ENCODE measurements at regions not wholly inside any gene's neighbourhood (a gene's known extent, or its start where the extent isn't known, plus 50 kb on each side); places are given as distances from the start of the nearest gene placed in this dataset.
"Not testable (repeated sequence)": the region's sequence is repeated elsewhere in the genome, so short reads cannot be mapped to it uniquely, and the experiment has no call there.

GRCh38 chr2:47689118-47689517 lies 93.8 kb upstream of the MSH6 start:
- DNase-seq = not testable (repeated sequence)

- DNase-seq = no peak
These were observed 94.4 kb upstream of the MSH6 start for GRCh38 chr2:47688561-47688960.

GRCh38 chr2:47687856-47688255 lies 95.1 kb upstream of the MSH6 start:
- DNase-seq = no peak

- DNase-seq = no peak
These were observed 96.9 kb upstream of the MSH6 start for GRCh38 chr2:47686018-47686417.

- DNase-seq = no peak
These were observed 100.7 kb upstream of the MSH6 start for GRCh38 chr2:47682216-47682749.

GRCh38 chr2:47676261-47676926 lies 105.6 kb upstream of the KCNK12 start:
- no peak for DNase-seq

- DNase-seq = no peak
These were observed 104.5 kb upstream of the KCNK12 start for GRCh38 chr2:47675196-47675825.

GRCh38 chr2:47666332-47666731 lies 95.5 kb upstream of the KCNK12 start:
- DNase-seq = no peak

- no peak for DNase-seq
These were observed 94.0 kb upstream of the KCNK12 start for GRCh38 chr2:47664817-47665216.

GRCh38 chr2:47662552-47662951 lies 91.8 kb upstream of the KCNK12 start:
- no peak for DNase-seq

GRCh38 chr2:47661310-47661709 lies 90.5 kb upstream of the KCNK12 start:
- no peak for DNase-seq

- DNase-seq = no peak
These were observed 89.4 kb upstream of the KCNK12 start for GRCh38 chr2:47660168-47660567.

GRCh38 chr2:47658646-47659320 lies 88.0 kb upstream of the KCNK12 start:
- no peak for DNase-seq

- DNase-seq = no peak
These were observed 87.2 kb upstream of the KCNK12 start for GRCh38 chr2:47657886-47658489.

- DNase-seq = no peak
These were observed 86.2 kb upstream of the KCNK12 start for GRCh38 chr2:47656715-47657600.

GRCh38 chr2:47655563-47655880 lies 84.7 kb upstream of the KCNK12 start:
- no peak for DNase-seq

- DNase-seq = no peak
These were observed 84.2 kb upstream of the KCNK12 start for GRCh38 chr2:47654790-47655562.

- no peak for DNase-seq
These were observed 83.4 kb upstream of the KCNK12 start for GRCh38 chr2:47653902-47654789.

- no peak for DNase-seq
These were observed 82.3 kb upstream of the KCNK12 start for GRCh38 chr2:47653036-47653435.

- no peak for DNase-seq
These were observed 81.4 kb upstream of the KCNK12 start for GRCh38 chr2:47652061-47652690.

Data from AML-193 (cell line).